ENCODE measurements at regions not wholly inside any gene's neighbourhood (a gene's known extent, or its start where the extent isn't known, plus 50 kb on each side); places are given as distances from the start of the nearest gene placed in this dataset.

DNA sequence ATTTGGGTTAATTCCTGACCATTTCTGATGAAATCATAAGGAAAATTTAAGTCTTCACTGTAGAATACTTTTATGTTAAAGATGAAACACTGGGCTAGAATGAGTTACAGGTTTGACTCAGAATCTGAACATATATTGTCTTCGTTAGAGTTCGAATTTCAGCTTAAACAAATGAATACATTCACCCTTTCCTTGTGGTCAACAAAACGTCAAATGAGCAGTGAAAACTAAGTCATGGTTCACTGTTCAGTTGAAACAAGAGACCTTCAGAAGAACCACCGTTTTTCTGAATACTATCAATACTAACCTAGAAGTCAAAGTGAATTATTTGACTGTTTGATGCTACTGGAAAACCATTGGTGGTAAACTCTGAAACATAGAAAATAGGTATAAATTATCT lies 235.2 kb upstream of the ZWINT start:
- TF ChIP-seq, protein P1, sequence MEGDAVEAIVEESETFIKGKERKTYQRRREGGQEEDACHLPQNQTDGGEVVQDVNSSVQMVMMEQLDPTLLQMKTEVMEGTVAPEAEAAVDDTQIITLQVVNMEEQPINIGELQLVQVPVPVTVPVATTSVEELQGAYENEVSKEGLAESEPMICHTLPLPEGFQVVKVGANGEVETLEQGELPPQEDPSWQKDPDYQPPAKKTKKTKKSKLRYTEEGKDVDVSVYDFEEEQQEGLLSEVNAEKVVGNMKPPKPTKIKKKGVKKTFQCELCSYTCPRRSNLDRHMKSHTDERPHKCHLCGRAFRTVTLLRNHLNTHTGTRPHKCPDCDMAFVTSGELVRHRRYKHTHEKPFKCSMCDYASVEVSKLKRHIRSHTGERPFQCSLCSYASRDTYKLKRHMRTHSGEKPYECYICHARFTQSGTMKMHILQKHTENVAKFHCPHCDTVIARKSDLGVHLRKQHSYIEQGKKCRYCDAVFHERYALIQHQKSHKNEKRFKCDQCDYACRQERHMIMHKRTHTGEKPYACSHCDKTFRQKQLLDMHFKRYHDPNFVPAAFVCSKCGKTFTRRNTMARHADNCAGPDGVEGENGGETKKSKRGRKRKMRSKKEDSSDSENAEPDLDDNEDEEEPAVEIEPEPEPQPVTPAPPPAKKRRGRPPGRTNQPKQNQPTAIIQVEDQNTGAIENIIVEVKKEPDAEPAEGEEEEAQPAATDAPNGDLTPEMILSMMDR (IDR thresholded peaks at IDR 0.05; ENCODE audit: low read depth, low read length), result no peak
- H3K4me3 ChIP-seq (ENCODE audit: low read depth, low read length), result no peak overlapping the region

DNA sequence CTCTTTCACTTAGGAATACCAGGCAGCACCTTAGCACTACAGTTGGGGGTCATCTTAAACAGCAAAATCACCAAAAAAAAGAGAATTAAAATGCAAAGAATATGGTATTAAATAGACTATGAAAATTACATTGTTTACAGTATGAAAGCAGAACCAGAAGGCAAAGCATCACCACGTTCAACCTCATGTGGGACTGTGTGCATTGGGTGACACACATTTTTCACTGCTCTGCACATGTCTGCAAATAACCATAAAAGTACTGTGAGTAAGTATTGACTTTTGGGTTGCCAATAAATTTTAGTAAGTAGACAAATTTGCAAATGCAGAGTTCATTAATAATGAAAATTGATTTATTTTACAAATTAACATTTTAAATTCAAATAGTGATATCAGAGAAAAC lies 232.1 kb upstream of the ZWINT start:
- no peak overlapping the region for H3K4me3 ChIP-seq (ENCODE audit: low read depth, low read length)
- TF ChIP-seq, protein P1 (IDR thresholded peaks at IDR 0.05; ENCODE audit: low read depth, low read length), result no peak

DNA sequence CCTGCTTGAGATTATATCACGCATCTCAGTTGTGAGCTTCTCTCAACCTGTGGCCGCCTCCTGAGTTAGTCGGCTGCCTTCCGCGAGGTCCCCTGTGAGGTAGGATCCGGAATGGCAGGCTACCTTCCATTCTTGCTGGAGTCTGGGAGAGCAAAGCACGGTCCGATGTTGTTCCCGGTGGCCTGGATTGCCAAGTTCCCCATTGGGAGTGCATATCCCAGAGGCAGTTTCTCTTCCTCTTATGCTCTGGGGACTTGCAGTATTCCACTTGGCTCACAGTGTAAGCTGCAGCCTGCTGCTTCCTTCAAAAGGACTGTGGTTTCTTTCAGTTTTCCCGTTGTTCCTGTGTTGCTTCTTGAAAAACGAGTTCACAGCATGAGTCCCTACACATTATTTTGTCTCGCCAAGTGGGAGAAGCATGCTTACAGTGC lies 225.4 kb upstream of the ZWINT start:
- TF ChIP-seq, protein P1 (IDR thresholded peaks at IDR 0.05; ENCODE audit: low read depth, low read length), result no peak
- no peak overlapping the region for H3K4me3 ChIP-seq (ENCODE audit: low read depth, low read length)

DNA sequence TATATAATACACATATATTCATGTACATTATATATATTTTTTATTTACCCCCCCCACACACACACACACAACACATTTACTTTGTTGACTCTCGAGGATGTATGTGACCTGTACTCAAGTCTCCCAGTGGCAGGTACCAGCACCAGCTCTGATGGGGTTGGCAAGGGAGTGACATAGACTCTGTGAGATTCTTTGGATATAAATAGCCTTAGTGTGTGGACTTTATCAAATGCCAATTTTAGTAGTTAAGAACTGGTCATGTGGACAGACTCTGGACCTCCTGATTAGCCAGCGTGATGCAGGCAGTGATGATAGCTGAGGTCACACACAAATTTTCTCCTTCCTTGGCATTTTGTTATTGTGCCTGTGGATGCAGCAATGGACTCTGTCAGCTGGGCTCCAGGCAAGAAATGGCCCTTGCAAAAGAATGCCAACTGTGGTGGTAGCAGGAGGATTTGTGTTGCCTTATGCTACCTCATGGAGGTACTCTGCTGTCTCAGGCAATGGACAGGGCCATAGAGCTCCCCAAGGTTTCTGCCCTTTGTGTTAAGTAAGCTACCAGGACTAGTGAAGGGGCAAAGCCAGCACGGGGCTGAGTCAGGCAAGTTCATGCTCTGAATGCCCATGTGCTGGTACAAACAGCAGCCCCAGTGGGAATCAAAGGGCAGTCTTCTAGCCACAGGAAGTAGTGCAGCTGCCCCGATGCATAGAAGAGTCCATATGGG lies 224.6 kb upstream of the ZWINT start:
- TF ChIP-seq, protein P1 (IDR thresholded peaks at IDR 0.05; ENCODE audit: low read depth, low read length), result no peak
- H3K4me3 ChIP-seq (ENCODE audit: low read depth, low read length), result no peak overlapping the region

DNA sequence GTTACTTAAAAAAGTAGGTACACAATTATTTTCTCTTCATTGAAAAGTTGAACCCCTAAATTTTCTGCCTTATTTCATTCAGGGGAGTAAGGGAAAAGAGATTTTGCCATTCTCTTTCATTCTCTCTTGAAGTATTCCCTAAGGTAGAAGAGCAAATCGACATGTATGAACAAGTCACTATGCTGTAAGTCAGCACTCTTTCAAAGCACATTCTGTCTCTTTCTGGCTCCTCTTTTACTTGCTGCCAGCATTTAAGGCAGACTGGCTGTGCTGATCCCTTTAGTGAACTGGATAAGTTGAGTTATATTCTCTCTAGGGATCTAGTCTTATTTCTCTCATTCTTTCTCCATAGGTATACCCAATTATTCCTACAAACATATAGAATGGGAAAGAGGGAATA lies 222.3 kb upstream of the ZWINT start:
- TF ChIP-seq, protein P1 (IDR thresholded peaks at IDR 0.05; ENCODE audit: low read depth, low read length), result no peak

DNA sequence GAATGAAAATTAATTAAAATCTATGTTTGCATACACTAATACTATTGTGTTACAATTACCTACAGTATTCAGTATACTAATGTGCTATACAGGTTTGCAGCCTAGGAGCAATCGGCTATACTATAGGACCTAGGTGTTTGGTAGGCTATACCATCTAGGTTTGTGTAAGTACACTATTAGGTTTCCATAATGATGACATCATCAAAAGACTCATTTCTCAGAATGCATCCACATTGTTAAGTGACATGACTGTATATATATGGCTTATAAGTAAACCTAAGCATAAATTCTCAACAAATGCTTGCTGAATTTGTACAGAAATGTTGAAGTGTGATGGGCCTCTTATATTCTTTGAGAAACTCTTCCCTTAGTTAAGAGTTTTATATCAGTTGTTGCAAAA lies 206.5 kb upstream of the ZWINT start:
- H3K4me3 ChIP-seq (ENCODE audit: low read depth, low read length), result no peak overlapping the region
- TF ChIP-seq, protein P1 (IDR thresholded peaks at IDR 0.05; ENCODE audit: low read depth, low read length), result no peak

More for the DNA sequence above, 222.3 kb upstream of the ZWINT start:
- no peak overlapping the region for H3K4me3 ChIP-seq (ENCODE audit: low read depth, low read length)

DNA sequence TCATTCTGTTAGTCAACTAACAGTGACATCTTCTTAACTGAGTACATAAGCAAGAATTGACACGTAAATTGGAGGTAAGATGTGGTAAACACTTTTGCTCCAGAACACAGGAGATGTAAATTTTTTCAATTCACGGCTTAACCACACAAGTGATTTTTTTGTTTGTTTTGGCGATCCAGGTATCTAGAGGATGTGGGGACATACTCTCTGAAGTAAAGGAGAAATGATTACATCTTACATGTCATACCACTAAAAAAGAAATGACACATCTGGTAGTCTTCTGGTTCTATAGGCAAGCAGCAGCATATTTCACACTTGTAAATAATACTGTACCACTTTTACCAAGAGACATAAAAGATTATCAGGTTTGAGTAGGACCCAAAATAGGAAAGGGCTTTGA lies 200.3 kb upstream of the ZWINT start:
- no peak overlapping the region for H3K4me3 ChIP-seq (ENCODE audit: low read depth, low read length)
- TF ChIP-seq, protein P1 (IDR thresholded peaks at IDR 0.05; ENCODE audit: low read depth, low read length), result no peak
